ENCODE measurements at regions not wholly inside any gene's neighbourhood (a gene's known extent, or its start where the extent isn't known, plus 50 kb on each side); places are given as distances from the start of the nearest gene placed in this dataset.
"Not testable (repeated sequence)": the region's sequence is repeated elsewhere in the genome, so short reads cannot be mapped to it uniquely, and the experiment has no call there.

GRCh38 chr9:2526071-2526828, 95.3 kb upstream of the VLDLR start:
- Histone ChIP-seq H3K27me3 (ENCODE audit: control insufficient read depth in 1 of 2, insufficient read depth in 2 of 2, low read length in 2 of 2) (no peaks in the 10 kb centered on the region), H3K4me1 (ENCODE audit: insufficient read depth, low read length) (no peaks in the 10 kb centered on the region), H3K27ac (ENCODE audit: low read depth, low read length) (no peak overlapping the region), H3K9me3 (ENCODE audit: low read length) (no peaks in the 10 kb centered on the region), H3K4me3 (ENCODE audit: low read depth in 1 of 2, low read length in 2 of 2) (no peak overlapping the region), H3K36me3 (ENCODE audit: insufficient read depth, low read length) (no peaks in the 10 kb centered on the region), H3K9ac (ENCODE audit: low read length) (no peak overlapping the region)

DNA sequence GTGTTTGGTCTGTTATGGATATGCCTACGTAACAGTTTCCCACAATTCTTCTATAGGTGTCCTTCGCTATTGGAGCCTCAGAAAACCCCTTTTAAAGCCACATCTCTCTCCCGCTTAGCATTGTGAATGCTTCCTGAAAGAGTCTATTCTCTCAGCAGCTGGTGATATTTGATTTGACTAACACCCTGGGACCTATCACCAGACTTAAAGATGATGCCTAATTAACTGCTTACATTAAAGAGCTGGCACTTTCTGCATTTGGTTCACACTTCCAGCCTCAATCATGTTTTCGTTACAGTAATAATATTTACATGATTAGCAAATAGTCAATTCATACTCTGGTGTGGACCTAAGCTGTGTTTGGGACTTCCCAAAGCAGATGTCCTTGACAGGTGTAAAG, 90.1 kb upstream of the VLDLR start:
- Histone ChIP-seq H3K9me3 (ENCODE audit: low read length) (no peaks in the 10 kb centered on the region), H3K4me1 (ENCODE audit: insufficient read depth, low read length) (no peaks in the 10 kb centered on the region), H3K4me3 (ENCODE audit: low read depth in 1 of 2, low read length in 2 of 2) (no peak overlapping the region), H3K9ac (ENCODE audit: low read length) (no peak overlapping the region), H3K27me3 (ENCODE audit: control insufficient read depth in 1 of 2, insufficient read depth in 2 of 2, low read length in 2 of 2) (no peaks in the 10 kb centered on the region), H3K27ac (ENCODE audit: low read depth, low read length) (no peak overlapping the region), H3K36me3 (ENCODE audit: insufficient read depth, low read length) (no peaks in the 10 kb centered on the region)

- Histone ChIP-seq H3K27me3 (ENCODE audit: control insufficient read depth in 1 of 2, insufficient read depth in 2 of 2, low read length in 2 of 2) (no peaks in the 10 kb centered on the region), H3K9ac (ENCODE audit: low read length) (no peak overlapping the region), H3K4me1 (ENCODE audit: insufficient read depth, low read length) (no peaks in the 10 kb centered on the region), H3K9me3 (ENCODE audit: low read length) (no peaks in the 10 kb centered on the region), H3K27ac (ENCODE audit: low read depth, low read length) (no peak overlapping the region), H3K4me3 (ENCODE audit: low read depth in 1 of 2, low read length in 2 of 2) (no peak overlapping the region), H3K36me3 (ENCODE audit: insufficient read depth, low read length) (no peaks in the 10 kb centered on the region)
Observed at GRCh38 chr9:2536511-2536910, 85.1 kb upstream of the VLDLR start.

- H3K27ac ChIP-seq (ENCODE audit: low read depth, low read length), result no peak overlapping the region
- no peaks in the 10 kb centered on the region for H3K27me3 ChIP-seq (ENCODE audit: control insufficient read depth in 1 of 2, insufficient read depth in 2 of 2, low read length in 2 of 2)
- H3K9me3 ChIP-seq (ENCODE audit: low read length), result no peaks in the 10 kb centered on the region
- no peak overlapping the region for H3K4me3 ChIP-seq (ENCODE audit: low read depth in 1 of 2, low read length in 2 of 2)
- H3K9ac ChIP-seq (ENCODE audit: low read length), result no peak overlapping the region
- no peaks in the 10 kb centered on the region for H3K4me1 ChIP-seq (ENCODE audit: insufficient read depth, low read length)
- no peaks in the 10 kb centered on the region for H3K36me3 ChIP-seq (ENCODE audit: insufficient read depth, low read length)
Observed at GRCh38 chr9:2545881-2546490, 75.6 kb upstream of the VLDLR start.

DNA sequence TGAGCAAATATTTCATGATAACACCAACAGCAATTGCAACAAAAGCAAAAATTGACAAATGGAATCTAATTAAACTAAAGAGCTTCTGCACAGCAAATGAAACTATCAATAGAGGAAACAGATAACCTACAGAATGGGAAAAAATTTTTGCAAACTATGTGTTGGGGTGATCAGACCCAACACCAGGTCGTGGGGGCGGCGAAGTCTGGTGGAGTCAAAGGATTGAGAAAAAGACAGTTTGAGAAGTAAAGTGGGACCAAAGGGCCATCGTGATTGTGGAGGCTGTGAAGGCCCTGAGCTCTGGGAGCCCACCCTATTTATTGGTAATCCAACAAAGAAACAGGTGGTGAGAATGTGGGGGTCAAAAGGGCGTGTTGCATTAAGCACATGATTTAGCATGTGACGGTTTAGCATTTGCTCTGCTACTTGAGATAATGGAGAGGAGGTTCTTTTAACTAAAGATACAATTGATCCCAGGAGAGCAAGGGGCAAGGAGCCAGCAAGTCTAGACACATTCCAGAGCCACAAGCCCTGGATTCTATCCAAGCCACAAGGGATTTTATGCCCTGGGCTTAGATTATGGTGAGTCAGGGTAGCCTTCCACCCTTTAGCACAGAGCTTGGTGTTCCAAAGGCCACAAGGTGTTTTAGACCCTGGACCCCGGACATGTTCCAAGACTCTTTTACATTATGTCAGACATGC, 65.5 kb upstream of the VLDLR start:
- peaks cover 15% of the 10 kb centered on the region for H3K4me1 ChIP-seq (ENCODE audit: insufficient read depth, low read length)
- not testable (repeated sequence) for H3K9ac ChIP-seq (ENCODE audit: low read length); H3K9me3 ChIP-seq (ENCODE audit: low read length); H3K4me3 ChIP-seq (ENCODE audit: low read depth in 1 of 2, low read length in 2 of 2); H3K36me3 ChIP-seq (ENCODE audit: insufficient read depth, low read length); H3K27me3 ChIP-seq (ENCODE audit: control insufficient read depth in 1 of 2, insufficient read depth in 2 of 2, low read length in 2 of 2); H3K27ac ChIP-seq (ENCODE audit: low read depth, low read length)

DNA sequence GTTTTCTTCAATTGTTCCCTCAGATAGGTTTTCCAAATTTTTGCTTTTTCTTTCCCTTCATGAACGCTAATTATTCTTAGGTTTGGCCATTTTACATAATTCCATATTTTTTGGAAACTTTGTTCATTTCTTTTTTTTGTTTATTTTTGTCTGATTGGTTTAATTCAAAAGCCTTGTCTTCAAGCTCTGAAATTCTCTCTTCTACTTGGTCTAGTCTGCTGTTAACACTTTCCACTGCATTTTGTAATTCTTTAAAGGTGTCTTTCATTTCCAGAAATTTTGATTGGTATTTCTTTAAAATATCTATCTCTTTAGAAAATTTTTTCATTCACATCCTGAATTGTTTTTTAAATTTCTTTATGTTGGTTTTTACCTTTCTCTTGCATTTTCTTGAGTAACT, 63.9 kb upstream of the VLDLR start:
- Histone ChIP-seq H3K36me3 (ENCODE audit: insufficient read depth, low read length) (no peaks in the 10 kb centered on the region), H3K27me3 (ENCODE audit: control insufficient read depth in 1 of 2, insufficient read depth in 2 of 2, low read length in 2 of 2) (no peaks in the 10 kb centered on the region), H3K27ac (ENCODE audit: low read depth, low read length) (no peak overlapping the region), H3K9me3 (ENCODE audit: low read length) (no peaks in the 10 kb centered on the region), H3K4me1 (ENCODE audit: insufficient read depth, low read length) (peaks cover 15% of the 10 kb centered on the region), H3K9ac (ENCODE audit: low read length) (no peak overlapping the region), H3K4me3 (ENCODE audit: low read depth in 1 of 2, low read length in 2 of 2) (no peak overlapping the region)

GRCh38 chr9:2559192-2560152, 62.1 kb upstream of the VLDLR start:
- Histone ChIP-seq H3K4me1 (ENCODE audit: insufficient read depth, low read length) (peaks cover 15% of the 10 kb centered on the region), H3K36me3 (ENCODE audit: insufficient read depth, low read length) (no peaks in the 10 kb centered on the region), H3K9ac (ENCODE audit: low read length) (no peak overlapping the region), H3K4me3 (ENCODE audit: low read depth in 1 of 2, low read length in 2 of 2) (no peak overlapping the region), H3K9me3 (ENCODE audit: low read length) (no peaks in the 10 kb centered on the region), H3K27ac (ENCODE audit: low read depth, low read length) (no peak overlapping the region), H3K27me3 (ENCODE audit: control insufficient read depth in 1 of 2, insufficient read depth in 2 of 2, low read length in 2 of 2) (no peaks in the 10 kb centered on the region)

- peaks cover 15% of the 10 kb centered on the region for H3K4me1 ChIP-seq (ENCODE audit: insufficient read depth, low read length)
- no peak overlapping the region for H3K27ac ChIP-seq (ENCODE audit: low read depth, low read length)
- no peaks in the 10 kb centered on the region for H3K27me3 ChIP-seq (ENCODE audit: control insufficient read depth in 1 of 2, insufficient read depth in 2 of 2, low read length in 2 of 2)
- no peaks in the 10 kb centered on the region for H3K36me3 ChIP-seq (ENCODE audit: insufficient read depth, low read length)
- H3K9ac ChIP-seq (ENCODE audit: low read length), result no peak overlapping the region
- H3K9me3 ChIP-seq (ENCODE audit: low read length), result no peaks in the 10 kb centered on the region
- H3K4me3 ChIP-seq (ENCODE audit: low read depth in 1 of 2, low read length in 2 of 2), result no peak overlapping the region
Observed at GRCh38 chr9:2560180-2560579, 61.4 kb upstream of the VLDLR start.

DNA sequence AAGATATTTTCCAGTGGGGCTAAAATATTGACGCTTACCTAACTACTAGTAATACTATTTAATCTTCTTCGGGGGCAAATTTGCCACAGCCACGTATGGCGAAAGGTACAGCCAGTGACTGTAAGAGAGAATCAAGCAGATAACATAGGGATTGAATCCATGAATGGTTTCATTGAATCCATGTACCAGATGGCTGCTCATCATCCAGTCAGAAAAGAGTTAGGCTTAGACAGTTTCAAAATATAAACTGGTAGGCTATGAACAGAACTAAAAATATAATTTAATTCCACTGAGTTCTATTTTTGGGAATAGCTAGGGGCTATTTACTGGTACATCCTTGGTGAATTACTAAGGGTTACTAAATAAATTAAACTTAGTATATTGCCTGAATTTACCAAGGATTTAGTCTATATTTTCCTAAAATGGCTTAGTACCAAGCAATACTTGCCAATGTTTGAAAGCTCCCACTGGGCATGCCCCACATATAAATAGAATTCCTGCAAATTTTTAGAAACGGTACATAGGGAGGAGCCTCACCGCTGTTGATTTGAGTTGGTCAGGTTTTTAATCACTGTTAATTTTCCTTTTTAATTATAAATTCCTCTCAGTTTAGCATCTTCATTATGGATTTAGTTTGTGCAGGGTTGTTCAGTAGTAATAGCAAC, 55.8 kb upstream of the VLDLR start:
- Histone ChIP-seq H3K9ac (ENCODE audit: low read length) (no peak overlapping the region), H3K27ac (ENCODE audit: low read depth, low read length) (no peak overlapping the region), H3K27me3 (ENCODE audit: control insufficient read depth in 1 of 2, insufficient read depth in 2 of 2, low read length in 2 of 2) (no peaks in the 10 kb centered on the region), H3K4me1 (ENCODE audit: insufficient read depth, low read length) (peaks cover 4% of the 10 kb centered on the region), H3K36me3 (ENCODE audit: insufficient read depth, low read length) (no peaks in the 10 kb centered on the region), H3K4me3 (ENCODE audit: low read depth in 1 of 2, low read length in 2 of 2) (no peak overlapping the region), H3K9me3 (ENCODE audit: low read length) (no peaks in the 10 kb centered on the region)

GRCh38 chr9:2567922-2568321, 53.7 kb upstream of the VLDLR start:
- H3K4me1 ChIP-seq (ENCODE audit: insufficient read depth, low read length), result peaks cover 4% of the 10 kb centered on the region
- no peak overlapping the region for H3K27ac ChIP-seq (ENCODE audit: low read depth, low read length)

More at GRCh38 chr9:2567922-2568321, 53.7 kb upstream of the VLDLR start:
- Histone ChIP-seq H3K4me3 (ENCODE audit: low read depth in 1 of 2, low read length in 2 of 2) (no peak overlapping the region), H3K9me3 (ENCODE audit: low read length) (no peaks in the 10 kb centered on the region), H3K36me3 (ENCODE audit: insufficient read depth, low read length) (no peaks in the 10 kb centered on the region), H3K9ac (ENCODE audit: low read length) (no peak overlapping the region), H3K27me3 (ENCODE audit: control insufficient read depth in 1 of 2, insufficient read depth in 2 of 2, low read length in 2 of 2) (no peaks in the 10 kb centered on the region)

All from muscle layer of colon (tissue), 2 donors.